GM13976 (cell line): ENCODE measurements at regions not wholly inside any gene's neighbourhood (a gene's known extent, or its start where the extent isn't known, plus 50 kb on each side); places are given as distances from the start of the nearest gene placed in this dataset.
"Not testable (repeated sequence)": the region's sequence is repeated elsewhere in the genome, so short reads cannot be mapped to it uniquely, and the experiment has no call there.

Source experiments
- DNase-seq: peaks from one replicate; pipeline ENCODE4 v3.0.0; 2012; ENCODE audit warnings: low spot score
- in situ Hi-C: fragments of 300-500 bp; cut with MboI; formaldehyde crosslinking; loops from one replicate; pipeline ENCODE4 v1.12.0; 2022; ENCODE audit warnings: low sequenced_read_pairs, mixed read lengths, inconsistent platforms; ENCODE audit not compliant: unreplicated experiment
- TF ChIP-seq, protein P1 (sequence below): IDR thresholded peaks from 2 replicates; pipeline ENCODE4 v1.5.1; 2012; ENCODE audit warnings: borderline replicate concordance, mild to moderate bottlenecking; ENCODE audit not compliant: insufficient read depth; ENCODE audit errors: extremely low read depth, missing control alignments, control extremely low read depth

DNA sequence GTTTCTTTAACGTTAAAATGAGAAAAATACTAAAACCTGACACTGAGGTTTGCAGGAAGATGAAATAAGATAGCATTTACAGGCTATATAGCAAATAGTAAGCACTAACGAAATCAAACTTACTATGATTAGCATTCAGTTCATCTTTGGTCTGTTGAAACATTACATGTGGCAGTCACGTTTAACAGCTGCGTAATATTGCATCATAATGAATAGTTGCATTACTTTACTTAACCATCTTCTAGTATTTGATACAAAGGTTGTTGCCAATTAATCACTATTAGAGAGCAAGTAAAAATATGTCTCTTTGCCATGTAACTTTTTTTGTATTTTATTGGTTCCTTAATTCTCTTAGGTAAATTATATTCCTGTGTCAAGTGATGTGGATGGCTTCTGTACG is 131.8 kb upstream of the GHITM start:
- in situ Hi-C loops: no loop called here
- DNase-seq: no peak
- TF ChIP-seq, protein P1, sequence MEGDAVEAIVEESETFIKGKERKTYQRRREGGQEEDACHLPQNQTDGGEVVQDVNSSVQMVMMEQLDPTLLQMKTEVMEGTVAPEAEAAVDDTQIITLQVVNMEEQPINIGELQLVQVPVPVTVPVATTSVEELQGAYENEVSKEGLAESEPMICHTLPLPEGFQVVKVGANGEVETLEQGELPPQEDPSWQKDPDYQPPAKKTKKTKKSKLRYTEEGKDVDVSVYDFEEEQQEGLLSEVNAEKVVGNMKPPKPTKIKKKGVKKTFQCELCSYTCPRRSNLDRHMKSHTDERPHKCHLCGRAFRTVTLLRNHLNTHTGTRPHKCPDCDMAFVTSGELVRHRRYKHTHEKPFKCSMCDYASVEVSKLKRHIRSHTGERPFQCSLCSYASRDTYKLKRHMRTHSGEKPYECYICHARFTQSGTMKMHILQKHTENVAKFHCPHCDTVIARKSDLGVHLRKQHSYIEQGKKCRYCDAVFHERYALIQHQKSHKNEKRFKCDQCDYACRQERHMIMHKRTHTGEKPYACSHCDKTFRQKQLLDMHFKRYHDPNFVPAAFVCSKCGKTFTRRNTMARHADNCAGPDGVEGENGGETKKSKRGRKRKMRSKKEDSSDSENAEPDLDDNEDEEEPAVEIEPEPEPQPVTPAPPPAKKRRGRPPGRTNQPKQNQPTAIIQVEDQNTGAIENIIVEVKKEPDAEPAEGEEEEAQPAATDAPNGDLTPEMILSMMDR: no peak

DNA sequence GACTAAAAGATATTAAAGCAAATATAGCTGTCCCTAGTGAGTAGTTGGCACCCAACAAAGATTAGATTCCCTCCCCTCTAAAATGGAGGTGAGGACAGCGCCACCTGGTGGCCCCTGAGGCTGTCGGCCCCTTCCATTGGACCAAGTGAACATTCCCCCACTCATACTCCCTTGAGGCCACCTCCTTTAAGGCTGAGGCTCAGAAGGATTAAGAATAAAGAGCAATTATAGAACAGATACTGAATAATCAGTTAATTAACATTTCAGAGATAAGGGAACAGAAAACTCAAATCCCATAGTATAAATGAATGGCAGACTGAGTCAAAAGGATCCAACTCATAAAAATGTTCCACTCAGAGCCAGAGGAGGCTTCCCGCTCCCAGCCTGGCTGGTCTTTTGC is 130.4 kb upstream of the GHITM start:
- in situ Hi-C loops: no loop called here
- TF ChIP-seq, protein P1: peak; percentile 81
- DNase-seq: peak; percentile 49

DNA sequence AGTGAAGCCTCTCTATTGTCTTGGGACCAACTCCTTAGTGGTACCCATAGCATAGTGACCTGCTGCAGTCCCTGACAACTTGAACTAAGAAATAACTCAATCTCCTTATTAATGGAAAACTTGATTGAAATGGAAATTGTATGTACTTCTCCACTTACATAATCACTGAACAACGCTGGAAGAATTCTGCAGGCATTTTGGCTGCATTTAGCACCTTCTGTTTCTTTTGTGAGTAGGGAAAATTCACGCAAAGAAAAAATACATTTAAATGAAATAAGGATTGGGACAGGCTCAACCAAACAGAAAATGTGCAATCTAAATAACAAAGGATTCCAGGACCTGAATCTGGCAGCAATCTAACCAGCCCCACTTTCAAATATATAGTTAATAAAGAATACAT is 126.9 kb upstream of the GHITM start:
- TF ChIP-seq, protein P1: no peak
- in situ Hi-C loops: no loop called here
- DNase-seq: no peak

DNA sequence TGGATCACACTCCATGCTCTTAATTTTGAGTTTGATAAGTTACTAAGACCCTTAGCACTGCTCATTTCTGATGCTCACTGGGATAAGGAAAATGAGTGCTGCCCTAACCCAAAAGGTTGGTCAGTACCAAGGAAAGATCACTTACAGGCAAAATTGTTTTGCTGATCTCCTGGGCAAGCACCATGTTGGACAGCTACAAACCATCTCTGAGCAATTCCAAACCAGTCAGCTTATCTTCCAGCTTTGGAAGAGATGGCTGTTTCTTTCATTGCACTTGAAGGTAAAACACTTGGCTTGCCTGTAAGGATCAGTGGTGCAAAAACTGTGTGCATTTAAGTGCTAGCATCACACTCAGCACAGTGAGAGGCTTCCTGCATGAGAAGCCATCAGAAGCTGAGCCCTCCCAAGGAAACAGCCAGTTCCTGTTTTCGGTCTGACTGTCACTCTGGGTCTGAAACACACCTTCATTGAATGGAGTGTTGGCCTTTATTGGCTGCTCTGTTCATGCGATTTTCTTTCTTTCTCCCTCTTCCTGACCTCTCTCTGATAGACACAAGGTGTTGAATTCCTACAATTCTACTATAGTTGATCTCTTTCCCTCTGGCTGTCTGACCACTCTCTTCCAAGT is 126.4 kb upstream of the GHITM start:
- peak; percentile 48 for DNase-seq
- TF ChIP-seq, protein P1: no peak
- in situ Hi-C loops: no loop called here

DNA sequence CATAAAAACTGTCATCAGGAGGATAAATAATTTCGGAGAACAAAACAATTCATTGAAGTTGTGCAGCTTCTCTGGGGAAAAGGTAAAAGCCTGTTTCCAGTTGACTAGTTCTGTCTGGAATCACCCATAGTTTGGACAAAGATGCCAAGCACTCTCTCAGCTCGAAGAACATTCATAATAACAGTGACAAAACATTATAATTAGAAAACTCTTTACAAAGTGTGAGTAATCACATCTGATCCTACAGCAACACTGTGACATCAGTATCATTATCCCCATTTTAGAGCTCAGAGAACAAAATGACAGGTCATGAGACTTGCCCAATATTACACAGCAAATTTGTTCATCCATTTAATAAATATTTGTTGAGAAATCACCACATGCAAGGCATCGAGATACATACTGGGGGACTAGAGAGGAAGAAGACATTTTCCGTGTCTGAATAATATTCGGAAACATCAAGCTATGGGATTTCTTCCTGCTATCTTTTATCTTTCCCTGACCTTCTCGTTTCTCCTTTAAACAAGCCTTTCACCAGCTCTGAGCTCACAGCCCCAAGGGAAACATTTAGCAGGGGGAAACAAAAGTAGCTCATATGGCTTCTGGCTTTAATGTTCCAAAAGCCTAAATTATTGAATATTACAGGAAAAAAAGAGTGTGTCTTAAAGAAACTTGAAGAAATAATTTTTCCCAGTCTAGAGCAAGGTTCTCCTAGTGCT is 123.3 kb upstream of the GHITM start:
- no peak for DNase-seq
- TF ChIP-seq, protein P1: no peak
- in situ Hi-C loops: no loop called here

DNA sequence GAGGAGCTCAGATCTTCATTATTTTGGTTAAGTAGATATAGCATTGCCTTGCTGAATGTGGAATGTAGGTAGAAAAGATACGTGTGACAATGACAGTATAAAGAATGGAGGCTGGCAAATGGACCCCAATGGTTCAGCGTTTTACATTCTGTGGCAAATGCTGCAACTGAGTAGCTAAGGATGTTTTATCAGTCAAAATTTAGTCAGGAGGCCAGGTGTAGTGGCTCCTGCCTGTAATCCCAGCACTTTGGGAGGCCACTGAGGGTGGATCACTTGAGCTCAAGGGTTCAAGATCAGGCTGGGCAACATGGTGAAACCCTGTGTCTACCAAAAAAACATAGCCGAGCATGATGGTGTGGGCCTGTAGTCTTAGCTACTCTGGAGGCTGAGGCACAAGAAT is 120.5 kb upstream of the GHITM start:
- no peak for DNase-seq
- TF ChIP-seq, protein P1: no peak
- in situ Hi-C loops: no loop called here

DNA sequence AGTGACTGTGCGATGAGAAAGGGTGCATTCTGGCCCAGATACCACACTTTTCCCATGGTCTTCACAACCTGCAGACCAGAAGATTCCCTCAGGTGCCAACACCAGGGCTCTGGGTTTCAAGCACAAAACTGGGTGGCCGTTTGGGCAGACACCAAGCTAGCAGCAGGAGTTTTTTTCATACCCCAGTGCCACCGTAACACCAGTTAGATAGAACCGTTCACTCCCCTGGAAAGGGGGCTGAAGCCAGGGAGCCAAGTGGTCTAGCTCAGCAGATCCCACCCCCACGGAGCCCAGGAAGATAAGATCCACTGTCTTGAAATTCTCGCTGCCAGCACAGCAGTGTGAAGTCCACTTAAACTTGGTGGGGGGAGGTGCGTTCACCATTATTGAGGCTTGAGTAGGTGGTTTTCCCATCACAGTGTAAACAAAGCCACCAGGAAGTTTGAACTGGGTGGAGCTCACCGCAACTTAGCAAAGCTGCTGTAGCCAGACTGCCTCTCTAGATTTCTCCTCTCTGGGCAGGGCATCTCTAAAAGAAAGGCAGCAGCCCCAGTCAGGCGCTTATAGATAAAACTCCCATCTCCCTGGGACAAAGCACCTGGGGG is 119.4 kb upstream of the GHITM start:
- in situ Hi-C loops: not testable (repeated sequence)

More for the DNA sequence above, 119.4 kb upstream of the GHITM start:
- DNase-seq: not testable (repeated sequence)
